ENCODE measurements at regions not wholly inside any gene's neighbourhood (a gene's known extent, or its start where the extent isn't known, plus 50 kb on each side); places are given as distances from the start of the nearest gene placed in this dataset.

GRCh38 chr10:130371666-130372065 lies 235.5 kb downstream of the GLRX3 start:
- Histone ChIP-seq H3K27me3 (no peaks in the 10 kb centered on the region), H3K9me3 (no peaks in the 10 kb centered on the region), H3K4me1 (ENCODE audit: control insufficient read depth in 1 of 2, insufficient read depth in 1 of 2, low read depth in 1 of 2, low read length in 1 of 2) (no peaks in the 10 kb centered on the region), H3K27ac (no peak overlapping the region), H3K4me3 (ENCODE audit: low read depth in 1 of 2, low read length in 1 of 2) (no peak overlapping the region), H3K36me3 (no peaks in the 10 kb centered on the region)
- TF ChIP-seq CTCF (IDR thresholded peaks at IDR 0.05) = no peak

- no peak for TF ChIP-seq CTCF (IDR thresholded peaks at IDR 0.05)
- no peak overlapping the region for H3K4me3 ChIP-seq (ENCODE audit: low read depth in 1 of 2, low read length in 1 of 2)
- H3K9me3 ChIP-seq = no peaks in the 10 kb centered on the region
- no peak overlapping the region for H3K27ac ChIP-seq
- no peaks in the 10 kb centered on the region for H3K27me3 ChIP-seq
- H3K36me3 ChIP-seq = no peaks in the 10 kb centered on the region
- H3K4me1 ChIP-seq (ENCODE audit: control insufficient read depth in 1 of 2, insufficient read depth in 1 of 2, low read depth in 1 of 2, low read length in 1 of 2) = no peaks in the 10 kb centered on the region
These were observed 236.0 kb downstream of the GLRX3 start for GRCh38 chr10:130372222-130372621.

GRCh38 chr10:130372866-130373265 lies 236.7 kb downstream of the GLRX3 start:
- no peaks in the 10 kb centered on the region for H3K4me1 ChIP-seq (ENCODE audit: control insufficient read depth in 1 of 2, insufficient read depth in 1 of 2, low read depth in 1 of 2, low read length in 1 of 2)
- no peak for TF ChIP-seq CTCF (IDR thresholded peaks at IDR 0.05)

GRCh38 chr10:130377986-130378540 lies 241.9 kb downstream of the GLRX3 start:
- no peaks in the 10 kb centered on the region for H3K36me3 ChIP-seq
- no peak for TF ChIP-seq CTCF (IDR thresholded peaks at IDR 0.05)
- no peak overlapping the region for H3K27ac ChIP-seq
- no peaks in the 10 kb centered on the region for H3K9me3 ChIP-seq
- H3K4me3 ChIP-seq (ENCODE audit: low read depth in 1 of 2, low read length in 1 of 2) = no peak overlapping the region
- no peaks in the 10 kb centered on the region for H3K27me3 ChIP-seq
- no peaks in the 10 kb centered on the region for H3K4me1 ChIP-seq (ENCODE audit: control insufficient read depth in 1 of 2, insufficient read depth in 1 of 2, low read depth in 1 of 2, low read length in 1 of 2)

More at GRCh38 chr10:130372866-130373265, 236.7 kb downstream of the GLRX3 start:
- no peaks in the 10 kb centered on the region for H3K36me3 ChIP-seq
- no peaks in the 10 kb centered on the region for H3K27me3 ChIP-seq
- H3K9me3 ChIP-seq = no peaks in the 10 kb centered on the region
- no peak overlapping the region for H3K27ac ChIP-seq
- no peak overlapping the region for H3K4me3 ChIP-seq (ENCODE audit: low read depth in 1 of 2, low read length in 1 of 2)

- Histone ChIP-seq H3K9me3 (no peaks in the 10 kb centered on the region), H3K4me3 (ENCODE audit: low read depth in 1 of 2, low read length in 1 of 2) (no peak overlapping the region), H3K27ac (no peak overlapping the region), H3K4me1 (ENCODE audit: control insufficient read depth in 1 of 2, insufficient read depth in 1 of 2, low read depth in 1 of 2, low read length in 1 of 2) (no peaks in the 10 kb centered on the region), H3K36me3 (no peaks in the 10 kb centered on the region), H3K27me3 (no peaks in the 10 kb centered on the region)
- TF ChIP-seq CTCF (IDR thresholded peaks at IDR 0.05) = no peak
These were observed 242.6 kb downstream of the GLRX3 start for GRCh38 chr10:130378556-130379400.
